Breast epithelium (tissue), 4 donors: ENCODE measurements at regions not wholly inside any gene's neighbourhood (a gene's known extent, or its start where the extent isn't known, plus 50 kb on each side); places are given as distances from the start of the nearest gene placed in this dataset.
"Not testable (repeated sequence)": the region's sequence is repeated elsewhere in the genome, so short reads cannot be mapped to it uniquely, and the experiment has no call there.

Experiments
- DNase-seq, 2 donors: peaks; one replicate each; pipeline ENCODE4 v3.0.0-alpha.2; 2019; ENCODE audit warnings: low spot score in 2 of 2
- H3K27ac ChIP-seq, 2 donors: fragments of 200-600 bp; sonication (generic) in 1 of 2; one replicate each; pipeline ENCODE4 v1.5.1; 2016 to 2019; ENCODE audit warnings: mild to moderate bottlenecking in 1 of 2
- H3K27me3 ChIP-seq, 2 donors: fragments of 200-600 bp; sonication (generic) in 1 of 2; one replicate each; pipeline versions ENCODE4 v1.5.1 to v1.6.0; 2017 to 2019; ENCODE audit warnings: control low read depth in 1 of 2, mild to moderate bottlenecking in 1 of 2
- H3K36me3 ChIP-seq: fragments of 200-600 bp; one replicate; pipeline ENCODE4 v1.5.1; 2019
- H3K4me1 ChIP-seq, 2 donors: fragments of 200-600 bp; sonication (generic); one replicate each; pipeline ENCODE4 v1.5.1; 2016 to 2019; ENCODE audit warnings: control low read depth in 1 of 2
- H3K4me3 ChIP-seq, 3 donors: fragments of 200-600 bp; sonication (generic); 1 replicate in 2 of 3; 2 replicates in 1 of 3; pipeline ENCODE4 v1.5.1; 2016 to 2019; ENCODE audit warnings: mild to moderate bottlenecking in 3 of 3, moderate library complexity in 2 of 3
- H3K9me3 ChIP-seq, 2 donors: fragments of 200-600 bp; sonication (generic) in 1 of 2; one replicate each; pipeline ENCODE4 v1.5.1; 2016 to 2019; ENCODE audit warnings: control low read depth in 1 of 2
- POLR2A ChIP-seq: fragments of 450-650 bp; IDR thresholded peaks from one replicate; pipeline ENCODE4 v1.6.1; 2016; ENCODE audit warnings: antibody characterized with exemption, mild to moderate bottlenecking, moderate library complexity
- POLR2AphosphoS5 ChIP-seq, 3 donors: sonication (generic); formaldehyde crosslinking; IDR thresholded peaks; one replicate each; pipeline ENCODE4 v1.6.1; 2017; ENCODE audit warnings: antibody characterized with exemption in 3 of 3
- intact Hi-C: fragments of 100-400 bp; cut with DNase I; formaldehyde crosslinking; loops from one replicate; pipeline ENCODE4 v1.15.1; 2023; ENCODE audit warnings: low total_unique reads
- TF ChIP-seq, protein P1 (sequence below), 3 donors: fragments of 450-650 bp; IDR thresholded peaks; one replicate each; pipeline ENCODE4 v1.5.1; 2016 to 2017; ENCODE audit warnings: antibody characterized with exemption in 3 of 3, mild to moderate bottlenecking in 3 of 3, moderate library complexity in 3 of 3

DNA sequence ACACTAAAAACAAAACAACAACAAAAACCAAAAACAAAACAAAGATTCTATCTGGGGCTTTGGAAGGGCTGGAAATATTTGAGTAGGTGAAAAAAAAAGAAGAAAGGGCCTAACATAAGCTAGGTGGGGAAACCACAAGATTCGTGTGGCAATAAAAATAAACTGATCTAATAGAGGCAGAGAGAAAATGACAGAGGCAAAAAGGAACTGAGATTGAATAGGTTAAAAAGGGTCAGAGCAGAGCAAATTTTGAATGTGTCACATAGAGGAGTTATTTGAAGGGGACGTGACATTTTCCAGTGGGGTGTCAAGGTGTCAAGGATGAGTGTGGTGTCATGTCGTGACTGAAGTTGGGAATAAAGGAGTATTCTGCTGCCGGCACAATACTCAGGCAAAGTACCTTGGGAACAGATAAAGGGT, 65.2 kb upstream of the RALGPS2 start:
- TF ChIP-seq POLR2A, result no peak
- TF ChIP-seq, protein P1, sequence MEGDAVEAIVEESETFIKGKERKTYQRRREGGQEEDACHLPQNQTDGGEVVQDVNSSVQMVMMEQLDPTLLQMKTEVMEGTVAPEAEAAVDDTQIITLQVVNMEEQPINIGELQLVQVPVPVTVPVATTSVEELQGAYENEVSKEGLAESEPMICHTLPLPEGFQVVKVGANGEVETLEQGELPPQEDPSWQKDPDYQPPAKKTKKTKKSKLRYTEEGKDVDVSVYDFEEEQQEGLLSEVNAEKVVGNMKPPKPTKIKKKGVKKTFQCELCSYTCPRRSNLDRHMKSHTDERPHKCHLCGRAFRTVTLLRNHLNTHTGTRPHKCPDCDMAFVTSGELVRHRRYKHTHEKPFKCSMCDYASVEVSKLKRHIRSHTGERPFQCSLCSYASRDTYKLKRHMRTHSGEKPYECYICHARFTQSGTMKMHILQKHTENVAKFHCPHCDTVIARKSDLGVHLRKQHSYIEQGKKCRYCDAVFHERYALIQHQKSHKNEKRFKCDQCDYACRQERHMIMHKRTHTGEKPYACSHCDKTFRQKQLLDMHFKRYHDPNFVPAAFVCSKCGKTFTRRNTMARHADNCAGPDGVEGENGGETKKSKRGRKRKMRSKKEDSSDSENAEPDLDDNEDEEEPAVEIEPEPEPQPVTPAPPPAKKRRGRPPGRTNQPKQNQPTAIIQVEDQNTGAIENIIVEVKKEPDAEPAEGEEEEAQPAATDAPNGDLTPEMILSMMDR (IDR thresholded peaks at IDR 0.05), result no peak
- TF ChIP-seq POLR2AphosphoS5 (IDR thresholded peaks at IDR 0.05), result no peak

DNA sequence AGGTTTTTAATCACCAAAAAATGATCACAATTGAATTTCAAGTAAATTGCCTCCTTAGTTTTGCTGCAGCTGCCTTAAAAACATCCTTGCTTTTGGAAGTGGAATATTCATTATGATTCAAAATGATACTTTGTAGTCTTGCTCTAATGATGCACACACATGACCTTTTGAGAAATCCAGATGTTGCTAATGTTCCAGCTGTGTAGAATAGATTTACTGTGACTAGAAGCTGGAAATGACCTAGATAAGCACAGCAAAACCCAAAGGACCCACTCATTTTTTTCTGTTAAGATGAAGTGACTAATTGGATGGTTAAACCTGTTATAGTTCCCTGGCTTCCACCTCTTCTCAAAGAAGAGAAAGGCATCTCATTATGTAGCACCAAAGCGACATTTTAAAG, 64.6 kb upstream of the RALGPS2 start:
- no peak for DNase-seq
- TF ChIP-seq POLR2A (no peak), POLR2AphosphoS5 (IDR thresholded peaks at IDR 0.05) (no peak)
- TF ChIP-seq, protein P1 (IDR thresholded peaks at IDR 0.05), result no peak
- Histone ChIP-seq H3K9me3 (no peaks in the 10 kb centered on the region), H3K27ac (no peak overlapping the region), H3K27me3 (no peaks in the 10 kb centered on the region), H3K4me3 (no peak overlapping the region), H3K4me1 (no peaks in the 10 kb centered on the region), H3K36me3 (no peaks in the 10 kb centered on the region)
- intact Hi-C loops, result no loop called here

More for the DNA sequence above, 65.2 kb upstream of the RALGPS2 start:
- Histone ChIP-seq H3K36me3 (no peaks in the 10 kb centered on the region), H3K9me3 (no peaks in the 10 kb centered on the region), H3K4me3 (no peak overlapping the region), H3K4me1 (no peaks in the 10 kb centered on the region), H3K27ac (no peak overlapping the region), H3K27me3 (no peaks in the 10 kb centered on the region)
- DNase-seq, result no peak
- intact Hi-C loops, result no loop called here

DNA sequence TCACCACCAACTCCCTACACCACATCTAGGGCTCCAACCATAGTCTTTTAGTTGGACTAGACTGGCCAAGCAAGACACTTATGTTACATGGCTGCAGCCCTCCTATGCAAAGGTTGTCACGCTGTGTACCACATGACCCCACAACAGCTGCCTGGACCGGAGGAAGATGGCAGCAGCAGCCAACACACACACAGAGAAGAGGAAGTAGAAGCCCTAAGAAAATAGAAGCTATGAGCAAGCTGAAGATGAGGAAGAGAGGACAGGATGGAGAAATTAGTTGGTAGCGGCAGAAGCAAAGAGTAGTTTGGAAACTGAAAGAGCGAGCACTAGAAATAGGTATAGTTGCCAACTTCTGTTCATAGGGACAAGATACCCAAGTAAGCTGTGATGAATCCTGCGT, 60.8 kb upstream of the RALGPS2 start:
- intact Hi-C loops, result no loop called here

DNA sequence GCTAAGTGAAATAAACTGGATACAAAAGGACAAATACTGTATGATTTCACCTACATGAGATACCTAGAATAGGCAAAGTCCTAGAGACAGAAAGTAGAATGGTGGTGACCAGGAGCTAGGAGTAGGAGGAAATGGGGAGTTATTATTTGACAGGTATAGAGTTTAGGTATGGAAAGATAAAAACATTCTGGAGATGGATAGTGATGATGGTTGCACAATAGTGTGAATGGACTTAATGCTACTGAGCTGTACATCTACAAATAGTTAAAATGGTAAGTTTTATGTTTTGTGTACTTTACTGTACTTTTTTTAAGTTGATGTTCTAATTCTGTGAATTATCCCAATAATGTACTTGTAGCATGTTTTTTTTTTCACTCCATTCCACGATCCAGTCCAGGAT, 59.5 kb upstream of the RALGPS2 start:
- DNase-seq, result no peak
- TF ChIP-seq POLR2A (no peak), POLR2AphosphoS5 (IDR thresholded peaks at IDR 0.05) (no peak)
- TF ChIP-seq, protein P1 (IDR thresholded peaks at IDR 0.05), result no peak
- no peaks in the 10 kb centered on the region for H3K27me3 ChIP-seq
- H3K4me3 ChIP-seq, result no peak overlapping the region
- no peak overlapping the region for H3K27ac ChIP-seq
- H3K36me3 ChIP-seq, result no peaks in the 10 kb centered on the region
- no peaks in the 10 kb centered on the region for H3K9me3 ChIP-seq
- intact Hi-C loops, result no loop called here
- H3K4me1 ChIP-seq, result no peaks in the 10 kb centered on the region

More for the DNA sequence above, 60.8 kb upstream of the RALGPS2 start:
- no peak overlapping the region for H3K4me3 ChIP-seq
- no peak for DNase-seq
- no peak for TF ChIP-seq POLR2AphosphoS5 (IDR thresholded peaks at IDR 0.05)
- no peak for TF ChIP-seq POLR2A
- TF ChIP-seq, protein P1 (IDR thresholded peaks at IDR 0.05), result no peak
- H3K4me1 ChIP-seq, result no peaks in the 10 kb centered on the region
- H3K9me3 ChIP-seq, result no peaks in the 10 kb centered on the region
- no peaks in the 10 kb centered on the region for H3K27me3 ChIP-seq
- H3K36me3 ChIP-seq, result no peaks in the 10 kb centered on the region
- H3K27ac ChIP-seq, result no peak overlapping the region

DNA sequence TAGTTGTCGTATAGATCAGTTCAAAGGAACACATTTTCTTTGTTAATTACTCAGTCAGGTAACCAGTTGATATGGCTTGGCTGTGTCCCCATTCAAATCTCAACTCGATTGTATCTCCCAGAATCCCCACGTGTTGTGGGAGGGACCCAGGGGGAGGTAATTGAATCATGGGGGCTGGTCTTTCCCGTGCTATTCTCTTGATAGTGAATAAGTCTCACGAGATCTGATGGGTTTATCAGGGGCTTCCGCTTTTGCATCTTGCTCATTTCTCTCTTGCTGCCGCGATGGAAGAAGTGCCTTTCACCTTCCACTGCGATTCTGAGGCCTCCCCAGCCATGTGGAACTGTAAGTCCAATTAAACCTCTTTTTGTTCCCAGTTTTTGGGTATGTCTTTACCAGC, 58.2 kb upstream of the RALGPS2 start:
- H3K27me3 ChIP-seq, H3K9me3 ChIP-seq, H3K27ac ChIP-seq, H3K36me3 ChIP-seq, H3K4me3 ChIP-seq, H3K4me1 ChIP-seq, DNase-seq, intact Hi-C loops: not testable (repeated sequence)

DNA sequence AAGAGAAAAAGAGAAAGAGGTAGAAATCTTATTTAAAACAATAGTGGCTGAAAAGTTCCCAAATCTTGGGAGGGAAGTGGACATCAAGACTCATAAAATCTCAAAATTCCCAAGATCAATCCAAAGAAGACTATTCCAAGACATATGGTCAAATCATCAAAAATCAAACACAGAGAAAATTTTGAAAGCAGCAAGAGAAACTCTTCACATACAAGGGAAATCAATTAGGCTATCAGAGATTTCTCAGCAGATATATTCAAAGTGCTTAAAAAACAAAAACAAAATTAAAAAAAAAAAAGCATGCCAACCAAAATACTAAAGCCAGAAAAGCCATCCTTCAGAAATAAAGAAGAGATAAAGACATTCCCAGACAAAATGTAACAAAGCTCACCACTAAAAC, 52.6 kb upstream of the RALGPS2 start:
- H3K36me3 ChIP-seq, result no peaks in the 10 kb centered on the region
- no peaks in the 10 kb centered on the region for H3K27me3 ChIP-seq
- TF ChIP-seq POLR2AphosphoS5 (IDR thresholded peaks at IDR 0.05), result no peak
- no peak for TF ChIP-seq POLR2A
- TF ChIP-seq, protein P1 (IDR thresholded peaks at IDR 0.05), result no peak
- H3K4me1 ChIP-seq, result no peaks in the 10 kb centered on the region
- no peak for DNase-seq
- H3K4me3 ChIP-seq, result no peak overlapping the region
- peaks cover 0 to 17% of the 10 kb centered on the region in 2 donors for H3K9me3 ChIP-seq
- H3K27ac ChIP-seq, result no peak overlapping the region
- intact Hi-C loops, result no loop called here

DNA sequence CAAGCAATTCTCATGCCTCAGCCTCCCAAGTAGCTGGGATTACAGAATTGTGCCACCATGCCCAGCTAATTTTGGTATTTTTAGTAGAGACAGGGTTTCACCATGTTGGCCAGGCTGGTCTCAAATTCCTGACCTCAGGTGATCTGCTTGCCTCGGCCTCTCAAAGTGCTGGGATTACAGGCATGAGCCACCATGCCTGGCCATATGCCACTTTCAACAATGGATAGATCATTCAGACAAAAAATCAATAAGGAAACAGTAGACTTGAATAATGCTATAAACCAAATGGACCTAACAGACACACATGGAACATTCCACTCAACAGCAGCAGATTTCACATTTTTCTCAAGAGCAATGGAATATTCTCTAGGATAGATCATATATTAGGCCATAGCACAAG, 50.5 kb upstream of the RALGPS2 start:
- peaks cover 0 to 17% of the 10 kb centered on the region in 2 donors for H3K9me3 ChIP-seq
- H3K4me1 ChIP-seq, H3K27ac ChIP-seq, DNase-seq, intact Hi-C loops, H3K36me3 ChIP-seq, H3K27me3 ChIP-seq, H3K4me3 ChIP-seq: not testable (repeated sequence)
